Fibroblast of skin of right biceps (primary cell): ENCODE measurements at regions not wholly inside any gene's neighbourhood (a gene's known extent, or its start where the extent isn't known, plus 50 kb on each side); places are given as distances from the start of the nearest gene placed in this dataset.
"Not testable (repeated sequence)": the region's sequence is repeated elsewhere in the genome, so short reads cannot be mapped to it uniquely, and the experiment has no call there.

Experiments used
- DNase-seq: peaks from one replicate; pipeline ENCODE4 v3.0.0-alpha.2; 2013

DNA sequence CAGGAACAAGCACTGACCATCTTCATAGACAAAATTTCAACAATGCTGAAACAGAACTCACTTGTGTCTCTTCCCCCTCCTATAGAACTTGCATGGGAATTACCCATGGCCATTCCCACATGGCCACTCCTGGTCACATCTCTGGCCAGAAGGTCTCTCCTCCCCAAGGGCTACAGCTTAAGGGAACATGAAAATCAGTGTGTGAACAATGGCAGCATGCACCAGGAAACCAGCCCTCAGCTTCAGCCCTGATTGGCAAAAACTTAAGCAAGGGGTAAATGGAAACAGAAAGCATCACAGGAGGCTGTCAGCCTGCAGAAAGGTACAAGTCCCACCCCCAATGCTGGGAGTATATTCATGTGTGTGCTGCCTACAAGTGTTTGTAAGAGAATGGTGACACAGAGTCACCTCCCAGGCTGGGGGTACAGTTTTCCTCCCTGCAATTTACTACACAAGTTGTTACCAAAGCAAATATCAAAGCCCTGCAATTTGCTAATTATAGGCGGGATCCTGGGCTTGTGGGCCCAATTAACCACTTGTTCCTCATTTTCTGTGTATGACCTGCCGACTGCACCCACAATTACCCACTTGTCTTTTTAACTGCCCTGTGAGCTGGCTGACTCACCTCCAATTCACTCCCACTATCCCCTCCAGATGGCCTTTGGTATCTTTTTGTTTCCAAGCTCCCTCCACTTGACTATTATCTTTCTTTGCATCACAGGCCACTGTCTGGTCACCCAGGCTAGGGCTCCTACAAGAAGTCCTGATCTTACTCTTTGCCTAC is 84.4 kb upstream of the HES1 start:
- DNase-seq: no peak

DNA sequence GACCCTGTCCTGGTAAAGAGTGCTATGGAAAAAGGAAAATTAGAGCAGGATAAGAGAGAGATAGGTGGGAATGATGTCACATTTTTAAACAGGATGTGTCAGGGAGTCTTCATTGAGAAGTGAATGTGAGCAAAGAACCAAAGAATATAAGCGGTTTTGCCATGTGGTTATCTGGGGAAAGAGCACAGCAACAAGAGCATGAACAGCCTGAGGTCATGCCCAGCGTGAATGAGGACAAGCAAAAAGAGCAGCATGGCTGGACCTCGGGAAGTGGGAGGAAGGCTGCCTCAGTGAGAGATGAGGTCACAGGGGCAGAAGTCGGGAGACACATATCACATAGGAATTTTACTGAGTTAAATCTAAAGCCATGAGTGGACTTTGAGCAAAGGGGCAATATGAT is 82.8 kb upstream of the HES1 start:
- DNase-seq: no peak

DNA sequence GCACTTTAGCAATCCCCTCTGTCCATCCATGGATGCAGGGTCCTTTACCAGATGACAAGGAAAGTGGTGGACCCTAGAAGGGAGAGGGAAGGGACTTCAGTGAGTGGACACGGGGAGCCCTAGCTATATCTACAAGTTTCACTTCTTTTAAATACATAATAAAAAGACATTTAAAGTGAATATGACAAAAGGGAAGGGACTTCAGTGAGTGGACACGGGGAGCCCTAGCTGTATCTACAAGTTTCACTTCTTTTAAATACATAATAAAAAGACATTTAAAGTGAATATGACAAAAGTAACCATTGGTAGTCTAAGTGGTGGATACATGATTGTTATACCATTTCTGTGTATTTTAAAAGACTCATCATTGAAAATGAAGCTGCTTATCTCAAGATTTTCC is 81.9 kb upstream of the HES1 start:
- DNase-seq: no peak

DNA sequence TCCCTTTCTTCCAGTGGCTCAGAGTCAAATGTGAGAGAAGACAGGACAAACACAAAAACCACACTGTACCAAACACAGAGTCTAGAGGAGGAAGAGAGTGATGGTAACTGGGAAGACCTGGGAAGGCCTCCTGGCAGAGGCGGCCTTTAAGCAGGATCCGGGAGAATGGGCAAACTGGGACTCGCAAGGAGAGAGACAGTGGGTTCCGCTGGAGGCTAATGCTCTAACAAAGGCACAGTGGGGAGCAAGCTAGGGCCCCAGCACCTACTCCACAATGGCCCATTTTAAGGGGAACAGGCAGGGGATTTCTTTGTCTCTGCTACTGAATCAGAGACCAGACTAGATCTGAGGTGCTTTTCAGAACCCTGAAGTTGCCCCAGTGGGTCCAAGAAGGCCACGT is 81.4 kb upstream of the HES1 start:
- no peak for DNase-seq

DNA sequence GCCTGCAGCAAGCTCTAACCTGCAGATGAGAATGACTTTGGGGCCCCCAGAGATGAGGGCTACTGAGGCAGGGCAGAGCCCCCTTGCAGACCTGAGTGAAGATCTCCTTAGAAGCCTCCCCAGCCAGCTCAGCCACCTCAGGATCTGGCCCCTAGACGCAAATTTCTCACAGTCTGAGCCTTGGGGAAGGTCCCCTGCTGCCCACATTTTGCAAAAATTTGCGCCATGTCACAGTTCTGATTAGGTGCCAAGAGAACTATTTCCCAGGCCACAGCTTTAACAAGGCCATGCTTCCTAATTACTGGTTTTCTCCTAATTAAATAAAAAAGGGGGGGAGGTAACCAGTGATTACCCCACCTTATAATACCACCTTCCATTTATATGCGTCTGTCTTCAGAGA is 81.0 kb upstream of the HES1 start:
- DNase-seq: no peak

DNA sequence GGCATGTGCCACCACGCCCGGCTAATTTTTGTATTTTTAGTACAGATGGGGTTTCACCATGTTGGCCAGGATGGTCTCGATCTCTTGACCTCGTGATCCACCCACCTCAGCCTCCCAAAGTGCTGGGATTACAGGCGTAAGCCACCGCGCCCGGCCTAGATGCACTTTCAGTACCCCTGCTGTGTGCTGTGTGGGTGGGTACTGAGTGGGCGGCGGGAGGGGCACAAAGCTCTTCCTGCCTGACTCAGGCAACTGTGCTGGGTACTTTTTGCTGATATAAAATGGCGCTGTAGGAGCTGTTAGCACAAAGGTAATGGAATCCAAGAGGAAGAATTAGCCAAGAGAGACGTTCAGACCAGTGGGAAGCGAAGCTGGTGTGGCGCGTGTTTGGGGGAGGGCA is 79.6 kb upstream of the HES1 start:
- not testable (repeated sequence) for DNase-seq

DNA sequence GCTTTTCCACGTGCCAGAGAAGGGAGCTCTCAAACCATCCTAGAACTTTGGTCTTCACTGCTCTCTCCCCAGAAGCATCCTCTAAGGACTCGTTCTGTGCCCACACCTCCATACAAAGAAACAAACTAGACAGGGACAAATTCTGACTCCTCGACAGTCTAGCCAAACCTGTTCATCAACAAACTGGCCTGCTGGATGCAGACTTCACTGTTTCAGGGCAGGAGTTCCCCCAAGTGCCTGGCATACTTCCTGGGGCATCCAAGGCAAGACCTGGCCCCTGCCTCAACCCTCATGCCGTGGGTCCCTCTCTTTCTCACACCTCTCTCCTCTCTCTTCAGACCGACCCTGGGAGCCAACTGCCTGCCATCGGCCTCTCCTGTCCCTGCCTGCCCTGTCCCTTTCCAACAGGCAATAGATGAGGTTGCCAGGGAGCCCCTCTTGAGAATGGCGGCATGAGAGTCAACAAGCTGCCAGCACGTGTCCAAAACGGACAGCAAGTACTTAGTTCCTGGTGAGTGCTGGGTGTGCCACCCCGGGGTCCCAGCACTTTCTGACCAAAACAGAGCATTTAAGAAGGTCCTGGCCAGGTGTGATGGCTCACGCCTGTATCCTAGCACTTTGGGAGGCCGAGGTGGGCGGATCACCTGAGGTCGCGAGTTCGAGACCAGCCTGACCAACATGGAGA is 79.1 kb upstream of the HES1 start:
- DNase-seq: no peak

DNA sequence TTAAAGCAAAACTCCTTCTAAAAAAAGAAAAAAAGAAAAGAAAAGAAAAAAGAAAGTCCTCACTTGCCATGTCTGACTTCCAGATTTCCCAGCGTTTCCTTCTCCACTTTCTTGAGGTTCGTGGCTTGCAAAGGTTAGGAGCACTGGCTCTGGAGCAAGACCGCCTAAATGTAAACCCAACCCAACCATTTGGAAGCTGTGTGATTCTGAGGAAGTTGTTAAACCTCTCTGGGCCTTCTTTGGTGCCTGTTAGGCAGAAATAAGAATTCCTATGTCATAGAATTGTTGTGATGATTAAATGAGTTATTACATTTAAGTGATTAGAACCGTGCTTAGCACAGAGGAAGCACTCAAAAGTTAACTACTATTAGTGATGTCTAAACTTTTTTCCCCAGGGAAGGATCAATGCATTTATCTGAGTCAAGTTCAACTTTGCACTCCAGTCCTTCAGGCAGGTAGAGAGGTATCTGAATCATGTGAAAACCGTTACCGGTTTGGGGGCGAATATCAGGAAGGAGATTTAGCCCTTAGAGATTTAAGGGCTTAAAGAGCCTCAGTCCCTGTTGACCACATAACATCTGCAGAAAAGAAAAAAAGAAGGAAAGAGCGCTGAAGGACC is 78.3 kb upstream of the HES1 start:
- DNase-seq: no peak

DNA sequence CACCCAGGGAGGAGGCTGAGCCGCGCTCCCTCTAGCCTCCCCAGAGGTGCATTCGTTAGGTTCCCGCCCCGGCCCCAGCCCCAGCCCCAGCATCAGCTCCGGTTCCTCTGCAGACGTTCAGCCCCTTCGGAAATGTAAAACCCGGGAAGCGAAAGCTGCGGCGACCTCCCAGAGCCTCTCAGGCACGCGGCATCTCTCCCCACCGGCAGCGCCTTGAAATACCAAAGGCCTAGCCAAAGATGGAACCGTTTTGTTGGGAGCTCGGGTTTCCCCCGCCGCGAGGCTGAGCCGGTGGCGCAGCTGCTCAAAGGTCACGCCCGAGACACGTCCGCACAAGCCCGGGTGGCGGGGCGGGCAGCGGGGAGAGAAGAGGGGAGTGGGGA is 77.8 kb upstream of the HES1 start:
- DNase-seq: peak; percentile 72

DNA sequence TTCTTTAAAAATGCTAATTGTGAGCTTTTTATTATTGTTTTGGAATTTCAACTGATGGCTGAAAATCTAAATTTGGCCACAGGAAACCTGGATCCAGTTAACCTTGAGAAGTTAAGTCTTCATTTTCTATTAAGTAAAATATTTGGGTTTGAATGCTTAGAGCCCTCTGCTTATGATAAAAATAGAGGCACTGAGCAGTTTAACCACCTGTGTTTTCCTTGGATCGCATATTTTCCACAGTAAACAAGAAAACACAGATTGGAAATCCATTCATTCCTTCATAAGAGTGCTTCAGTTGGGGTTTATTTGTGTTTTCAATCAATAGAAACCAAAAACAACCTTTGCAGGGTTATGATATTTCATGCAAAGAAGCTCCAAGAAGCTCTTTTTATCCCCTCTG is 77.2 kb upstream of the HES1 start:
- DNase-seq: no peak

DNA sequence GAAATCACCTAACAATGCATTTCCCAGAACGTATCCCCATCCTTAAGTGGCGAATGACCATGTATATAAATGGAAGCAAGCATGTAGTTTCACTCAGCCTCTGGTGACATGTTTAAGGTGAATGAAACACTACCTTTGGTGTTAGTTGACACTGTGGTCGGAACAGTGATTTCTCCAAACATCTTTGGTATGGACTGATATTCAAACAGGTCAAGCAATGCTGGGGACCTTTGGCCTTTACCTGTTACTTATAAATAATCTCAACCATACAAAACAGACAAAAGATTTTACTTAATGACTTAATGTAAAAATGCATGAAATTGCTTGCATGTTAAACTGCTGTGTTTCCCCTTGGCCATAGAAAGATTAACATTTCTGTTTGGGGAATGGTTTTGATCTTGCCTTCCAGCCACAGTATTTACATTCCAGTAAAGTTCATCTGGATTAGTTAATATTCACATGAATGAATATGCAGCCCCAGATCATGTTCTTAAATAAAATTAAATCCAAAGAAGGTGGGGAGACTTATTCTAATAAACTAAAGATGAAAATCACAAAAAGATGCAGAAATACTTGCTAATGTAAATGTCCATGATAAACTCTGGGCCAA is 74.4 kb upstream of the HES1 start:
- no peak for DNase-seq

DNA sequence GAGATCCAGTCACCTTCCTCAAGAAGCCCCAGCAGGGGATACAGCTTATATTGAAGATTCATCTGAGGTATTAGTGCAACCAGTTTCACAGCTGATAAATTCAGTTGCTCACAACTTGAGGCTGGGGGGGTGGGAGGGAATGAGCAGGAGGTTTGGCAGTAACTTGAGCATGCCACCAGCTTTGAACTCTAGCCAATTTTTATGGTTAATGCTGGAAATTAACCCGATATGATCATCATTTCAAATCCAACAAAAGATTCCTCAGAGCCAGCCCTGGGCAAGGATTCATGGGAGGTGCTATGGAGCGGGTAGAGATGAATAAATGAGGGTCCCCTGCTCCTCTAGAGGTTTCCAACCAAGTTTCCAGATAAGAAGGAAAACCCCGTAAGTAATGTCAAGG is 73.1 kb upstream of the HES1 start:
- DNase-seq: no peak

DNA sequence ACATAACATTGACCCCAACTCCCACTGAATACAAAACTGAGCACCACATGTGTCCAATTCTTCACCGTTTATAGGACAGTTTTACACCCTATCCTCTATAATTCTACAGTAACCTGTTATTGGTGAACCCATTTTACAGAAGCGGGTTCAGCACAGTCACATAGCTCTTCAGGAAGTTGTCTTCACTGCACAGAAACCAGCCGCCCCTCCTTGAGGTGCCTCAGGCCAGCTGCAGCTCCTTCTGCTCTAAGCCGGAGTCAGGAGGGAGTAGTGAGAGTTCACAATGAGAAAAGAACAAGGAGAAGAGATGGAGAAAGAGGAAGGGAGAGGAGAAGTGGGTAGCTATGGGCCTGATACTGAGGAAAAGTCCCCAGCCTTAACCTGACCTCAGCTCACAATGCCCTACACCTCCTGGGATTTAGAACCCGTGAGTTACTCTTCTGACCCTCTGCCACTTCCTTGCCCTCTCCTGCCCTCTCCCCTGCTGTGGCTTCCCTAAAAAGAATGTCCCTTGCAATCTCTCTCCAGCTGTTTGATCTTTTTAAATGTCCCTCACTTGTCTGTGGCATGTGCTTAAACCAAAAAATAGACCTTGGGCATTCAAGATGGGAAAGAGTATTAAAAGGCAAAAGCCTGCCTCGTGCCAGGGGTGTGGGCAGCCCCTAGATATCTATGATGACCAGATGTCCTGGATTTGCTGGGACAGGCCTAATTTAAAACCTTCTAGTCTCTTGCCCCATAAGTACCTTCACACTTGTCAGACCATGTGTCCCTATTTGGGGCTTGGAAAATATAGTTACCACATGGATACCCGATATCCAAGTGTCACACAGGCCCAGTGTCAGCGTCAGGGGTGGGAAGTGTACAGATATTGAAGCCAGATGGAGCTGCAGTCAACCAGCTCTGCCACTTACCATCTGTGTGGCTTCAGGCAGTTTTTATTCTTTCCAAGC is 71.3 kb upstream of the HES1 start:
- DNase-seq: no peak

DNA sequence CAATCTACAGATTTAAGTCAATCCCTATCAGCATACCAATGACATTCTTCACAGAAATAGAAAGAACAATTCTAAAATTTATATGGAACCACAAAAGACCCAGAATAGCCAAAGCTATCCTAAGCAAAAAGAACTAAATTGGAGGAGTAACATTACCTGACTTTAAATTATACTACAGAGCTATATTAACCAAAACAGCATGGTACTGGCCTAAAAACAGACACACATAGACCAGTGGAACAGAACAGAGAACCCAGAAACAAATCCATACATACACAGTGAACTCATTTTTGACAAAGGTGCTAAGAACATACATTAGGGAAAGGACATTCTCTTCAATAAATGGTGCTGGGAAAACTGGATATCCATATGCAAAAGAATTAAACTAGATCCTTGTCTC is 68.6 kb upstream of the HES1 start:
- DNase-seq: not testable (repeated sequence)

DNA sequence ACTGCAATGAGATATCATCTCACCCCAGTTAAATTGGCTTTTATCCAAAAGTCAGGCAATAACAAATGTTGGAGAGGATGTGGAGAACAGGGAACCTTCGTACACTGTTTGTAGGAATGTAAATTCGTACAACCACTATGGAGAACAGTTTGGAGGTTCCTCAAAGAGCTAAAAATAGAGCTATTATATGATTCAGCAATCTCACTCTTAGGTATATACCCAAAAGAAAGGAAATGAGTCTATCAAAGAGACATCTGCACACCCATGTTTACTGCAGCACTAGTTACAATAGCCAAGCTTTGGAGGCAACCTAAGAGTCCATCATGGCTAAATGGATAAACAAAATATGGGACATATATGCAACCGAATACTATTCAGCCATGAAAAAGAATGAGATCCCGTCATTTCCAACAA is 68.0 kb upstream of the HES1 start:
- peak; percentile 73 for DNase-seq

DNA sequence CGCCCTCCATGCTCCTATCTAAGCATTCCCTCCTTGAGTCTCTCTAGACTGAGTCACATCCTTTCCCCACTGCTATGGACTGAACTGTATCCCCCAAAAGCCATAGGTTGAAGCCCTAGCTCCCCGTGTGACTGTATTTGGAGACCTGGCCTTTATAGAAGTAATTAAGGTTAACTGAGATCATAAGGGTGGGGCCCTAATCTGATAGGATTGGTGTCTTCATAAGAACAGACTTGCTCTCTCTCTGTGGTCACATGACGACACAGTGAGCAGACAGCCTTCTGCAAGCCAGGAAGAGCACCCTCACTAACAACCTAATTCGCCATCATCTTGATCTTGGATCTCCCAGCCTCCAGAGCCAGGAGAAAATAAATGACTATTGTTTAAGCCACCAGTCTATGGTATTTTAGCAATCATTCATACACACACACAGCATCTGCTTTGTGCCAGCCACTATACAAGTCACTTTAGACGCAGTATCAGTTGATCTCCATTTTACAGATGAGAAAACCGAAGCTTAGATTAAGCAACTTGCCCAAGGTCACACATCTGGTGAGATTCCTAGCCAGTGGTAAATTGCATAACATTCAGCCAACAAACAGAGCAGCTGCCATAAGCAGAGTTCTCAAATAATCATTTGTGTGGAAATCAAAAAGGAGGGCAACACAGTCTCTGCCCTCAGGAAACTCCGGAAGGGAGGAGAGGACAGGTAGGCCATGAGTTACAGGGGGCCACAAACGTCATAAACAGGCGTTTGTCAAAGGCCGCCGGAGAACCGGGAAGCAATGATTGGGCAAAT is 66.3 kb upstream of the HES1 start:
- DNase-seq: peak; percentile 22

DNA sequence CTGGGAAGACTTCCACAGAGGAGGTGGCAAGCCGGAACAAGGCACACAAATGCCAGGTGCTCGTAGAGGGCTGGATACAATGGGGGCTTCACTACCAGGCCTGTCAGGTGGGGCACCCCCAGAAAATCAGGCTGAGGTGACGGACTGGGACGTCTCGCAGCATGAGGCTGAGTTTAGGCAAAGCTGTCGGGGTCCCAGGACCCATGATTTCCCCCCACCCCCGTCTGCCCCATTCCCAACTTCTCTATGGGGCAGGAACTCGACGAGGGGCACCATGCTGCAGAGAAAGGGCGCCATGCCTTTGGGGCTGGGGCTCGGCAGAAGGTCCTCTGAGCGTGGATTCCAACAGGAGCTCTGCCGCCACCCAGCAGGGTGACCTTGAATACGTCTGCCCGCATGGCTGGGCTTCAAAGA is 65.7 kb upstream of the HES1 start:
- DNase-seq: no peak

DNA sequence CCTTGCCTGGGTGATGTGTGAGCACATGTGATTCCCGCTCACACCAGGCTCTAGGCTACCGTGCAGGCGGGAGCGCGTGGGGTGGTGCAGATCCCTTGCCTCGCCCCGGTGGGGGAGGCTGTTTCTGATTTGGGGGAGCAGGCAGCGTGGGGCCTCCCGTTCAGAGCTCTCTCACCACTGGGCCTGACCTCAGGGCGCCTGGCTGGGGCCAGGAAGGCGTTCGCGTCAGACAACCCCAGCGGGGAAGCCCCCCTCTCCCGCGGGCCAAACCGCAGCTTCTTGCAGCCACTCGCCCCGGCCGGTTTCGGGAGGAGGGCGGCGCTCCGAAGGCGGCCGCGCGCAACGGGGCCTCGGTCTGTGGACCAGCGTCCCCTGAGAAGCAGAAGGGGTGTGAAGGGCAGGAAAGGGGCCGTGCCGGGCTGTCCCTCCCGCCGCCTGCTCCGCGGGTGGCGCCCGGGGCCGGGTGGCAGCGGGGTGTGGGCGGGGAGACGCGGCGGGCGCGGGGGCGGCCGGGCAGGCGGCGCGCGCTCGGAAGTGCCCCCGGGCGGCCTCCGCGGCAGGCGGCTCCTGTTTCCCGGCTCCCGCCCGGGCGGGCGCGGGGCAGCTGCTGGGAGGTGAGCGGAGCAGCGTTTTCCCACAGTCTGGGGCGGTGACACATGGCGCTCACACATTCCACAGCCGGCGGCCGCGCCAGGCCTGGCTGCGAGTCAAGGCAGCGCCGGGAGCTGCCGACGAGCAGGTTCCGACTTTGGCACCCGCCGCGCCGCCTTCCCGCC is 65.1 kb upstream of the HES1 start:
- DNase-seq: peak; percentile 96

DNA sequence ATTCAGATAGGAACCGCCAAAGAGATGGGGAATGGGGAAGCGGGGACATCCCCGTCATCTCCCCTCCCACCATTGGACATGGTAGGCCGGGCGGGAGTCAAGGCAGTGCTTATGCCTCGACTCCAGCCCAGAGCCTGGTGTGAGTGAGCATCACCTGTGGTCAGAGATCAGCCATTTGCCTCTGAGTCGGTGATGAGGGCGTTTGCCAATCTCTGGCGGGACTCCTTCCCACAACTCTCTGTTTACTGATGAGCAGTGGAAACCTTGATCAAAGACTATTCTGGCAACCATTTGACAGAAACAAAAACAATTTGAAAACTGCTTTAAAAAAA is 63.9 kb upstream of the HES1 start:
- no peak for DNase-seq

DNA sequence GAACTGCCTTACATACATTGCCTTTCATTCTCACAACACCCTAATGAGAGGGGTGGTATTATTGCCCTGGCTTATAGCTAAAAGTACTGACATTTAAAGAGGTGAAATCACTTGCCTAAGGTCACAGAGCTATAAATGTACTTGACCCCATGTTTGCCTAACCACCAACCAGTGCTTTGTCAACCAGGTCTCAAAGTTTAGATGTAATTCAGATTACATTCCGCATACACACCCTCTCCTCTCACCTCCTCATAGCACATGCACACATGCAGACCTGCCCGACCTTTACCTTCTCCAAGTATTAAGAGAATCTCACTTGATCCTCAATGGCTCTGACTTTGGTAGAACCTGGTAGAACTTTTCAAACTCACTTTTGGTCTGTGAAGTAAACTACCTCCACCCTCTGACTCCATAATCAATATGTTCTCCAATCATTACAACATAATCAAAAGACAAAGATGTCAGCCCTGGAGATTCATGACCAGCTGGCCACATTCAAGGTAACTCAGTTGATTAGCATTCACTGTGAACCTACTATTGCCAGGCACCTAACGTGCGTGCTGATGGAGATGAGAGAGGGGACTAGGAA is 63.2 kb upstream of the HES1 start:
- no peak for DNase-seq

DNA sequence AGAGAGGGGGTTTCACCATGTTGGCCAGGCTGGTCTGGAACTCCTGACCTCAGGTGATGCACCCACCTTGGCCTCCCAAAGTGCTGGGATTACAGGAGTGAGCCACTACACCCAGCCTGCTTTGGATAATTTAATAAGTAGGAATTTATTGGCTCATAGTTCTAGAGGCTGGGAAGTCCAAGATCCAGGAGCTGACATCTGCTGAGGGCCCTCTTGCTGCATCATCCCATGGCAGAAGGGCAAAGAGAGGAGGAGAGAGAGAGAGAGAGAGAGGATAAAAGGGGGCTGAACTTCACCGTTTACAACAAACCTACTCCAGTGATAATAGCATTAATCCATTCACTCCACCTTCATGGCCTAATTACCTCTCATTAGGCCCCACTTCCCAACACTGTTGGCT is 62.0 kb upstream of the HES1 start:
- no peak for DNase-seq
